ENCODE measurements at regions not wholly inside any gene's neighbourhood (a gene's known extent, or its start where the extent isn't known, plus 50 kb on each side); places are given as distances from the start of the nearest gene placed in this dataset.

DNA sequence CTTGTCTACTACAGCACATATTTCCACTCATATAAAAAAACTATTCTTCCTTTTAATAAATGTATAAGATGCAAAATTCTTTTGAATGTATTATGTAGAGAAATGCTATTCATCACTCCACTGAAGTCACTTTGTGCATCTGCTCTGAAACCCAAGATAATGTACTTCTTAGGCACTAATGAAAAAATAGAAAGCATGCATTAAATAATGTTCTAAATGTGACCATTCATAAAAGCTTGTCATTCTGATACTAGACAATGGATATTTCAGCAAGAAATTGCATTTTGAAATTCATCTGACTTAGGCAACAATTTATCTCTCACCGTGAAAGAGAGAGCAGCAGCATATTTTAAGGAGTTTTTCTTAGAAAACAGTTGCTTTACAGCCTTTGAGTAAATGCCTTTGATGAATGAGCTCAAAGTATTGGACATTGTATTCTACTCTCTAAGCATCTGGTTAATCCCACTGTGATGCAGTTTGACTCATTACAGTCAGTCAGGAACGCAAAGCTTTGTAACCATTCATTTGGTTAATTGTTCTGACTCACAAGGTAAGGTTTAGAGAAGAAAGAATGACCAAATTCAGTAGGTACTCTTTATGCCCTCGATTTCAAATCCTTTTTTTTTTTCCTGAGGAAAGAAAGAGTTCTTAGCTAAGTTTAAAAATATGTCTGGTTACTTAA lies 2233.8 kb upstream of the C9orf72 start:
- no peak overlapping the region for H3K4me3 Mint-ChIP-seq
- no peaks in the 10 kb centered on the region for H3K36me3 Mint-ChIP-seq (ENCODE audit: low read depth)

DNA sequence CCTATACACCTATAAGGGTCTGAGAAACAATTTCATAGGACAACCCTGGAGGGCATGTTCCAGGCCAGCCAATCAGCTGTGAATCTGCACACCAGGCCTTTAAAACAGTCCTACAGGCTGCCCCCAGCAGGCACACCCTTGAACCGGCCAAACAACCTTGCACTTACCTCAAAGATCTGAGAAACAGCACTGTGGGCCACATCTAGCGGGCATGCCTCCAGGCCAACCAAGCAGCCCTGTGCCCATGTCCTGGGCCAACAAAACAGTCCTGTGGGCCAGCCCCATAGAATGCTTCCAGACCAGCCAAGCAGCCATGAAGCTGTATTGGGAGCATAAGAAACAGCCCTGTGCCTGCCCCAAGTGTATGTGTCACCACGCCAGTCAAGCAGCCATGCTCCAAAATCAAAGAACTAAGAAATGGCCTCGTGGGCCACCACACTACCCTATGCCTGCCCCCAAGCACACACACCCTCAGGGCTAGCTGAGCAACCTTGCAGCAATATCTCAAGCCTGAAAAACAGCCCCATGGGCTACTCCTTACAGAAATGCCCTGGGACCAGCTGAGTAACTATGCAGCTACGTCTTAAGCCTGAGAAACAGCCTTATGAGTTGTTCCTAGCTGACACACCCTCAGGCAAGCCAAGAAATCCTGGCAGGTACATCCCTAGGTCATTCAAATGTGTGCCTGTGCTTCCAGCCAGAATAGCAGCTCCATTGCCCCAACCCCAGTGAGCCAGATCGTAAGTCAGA lies 2243.8 kb upstream of the C9orf72 start:
- no peak for DNase-seq
- no peaks in the 10 kb centered on the region for H3K27me3 Mint-ChIP-seq

More for the DNA sequence above, 2233.8 kb upstream of the C9orf72 start:
- H3K9me3 Mint-ChIP-seq, result peaks cover 11% of the 10 kb centered on the region
- no peaks in the 10 kb centered on the region for H3K4me1 Mint-ChIP-seq (ENCODE audit: low read depth)
- no peaks in the 10 kb centered on the region for H3K27me3 Mint-ChIP-seq
- no peak overlapping the region for H3K27ac Mint-ChIP-seq
- no peak for DNase-seq

DNA sequence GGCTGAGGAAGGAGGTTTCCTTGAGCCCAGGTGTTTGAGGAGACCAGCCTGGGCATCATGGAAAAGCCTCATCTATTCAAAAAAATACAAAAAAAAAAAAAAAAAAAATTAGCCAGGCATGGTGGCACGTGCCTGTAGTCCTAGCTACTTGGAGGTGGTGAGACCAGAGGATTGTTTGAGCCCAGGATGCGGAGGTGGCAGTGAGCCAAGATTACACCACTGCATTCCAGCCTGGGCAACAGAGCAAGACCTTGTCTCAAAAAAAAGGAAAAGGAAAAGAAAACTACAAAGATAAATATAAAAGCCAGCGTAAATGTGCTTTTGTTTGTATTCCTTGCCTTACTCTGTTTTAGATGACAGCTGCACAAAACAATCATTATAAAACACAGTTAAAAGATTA lies 2249.2 kb upstream of the C9orf72 start:
- Mint-ChIP-seq H3K4me3 (no peak overlapping the region), H3K27me3 (no peaks in the 10 kb centered on the region), H3K36me3 (ENCODE audit: low read depth) (no peaks in the 10 kb centered on the region), H3K9me3 (peaks cover 29% of the 10 kb centered on the region), H3K27ac (no peak overlapping the region), H3K4me1 (ENCODE audit: low read depth) (no peaks in the 10 kb centered on the region)
- no peak for DNase-seq

More for the DNA sequence above, 2243.8 kb upstream of the C9orf72 start:
- H3K4me1 Mint-ChIP-seq (ENCODE audit: low read depth), result no peaks in the 10 kb centered on the region
- peaks cover 19% of the 10 kb centered on the region for H3K9me3 Mint-ChIP-seq
- no peak overlapping the region for H3K27ac Mint-ChIP-seq
- H3K36me3 Mint-ChIP-seq (ENCODE audit: low read depth), result no peaks in the 10 kb centered on the region
- no peak overlapping the region for H3K4me3 Mint-ChIP-seq

- H3K27me3 Mint-ChIP-seq, result no peaks in the 10 kb centered on the region
Measured at GRCh38 chr9:29826421-29826820, 2253.1 kb upstream of the C9orf72 start.

DNA sequence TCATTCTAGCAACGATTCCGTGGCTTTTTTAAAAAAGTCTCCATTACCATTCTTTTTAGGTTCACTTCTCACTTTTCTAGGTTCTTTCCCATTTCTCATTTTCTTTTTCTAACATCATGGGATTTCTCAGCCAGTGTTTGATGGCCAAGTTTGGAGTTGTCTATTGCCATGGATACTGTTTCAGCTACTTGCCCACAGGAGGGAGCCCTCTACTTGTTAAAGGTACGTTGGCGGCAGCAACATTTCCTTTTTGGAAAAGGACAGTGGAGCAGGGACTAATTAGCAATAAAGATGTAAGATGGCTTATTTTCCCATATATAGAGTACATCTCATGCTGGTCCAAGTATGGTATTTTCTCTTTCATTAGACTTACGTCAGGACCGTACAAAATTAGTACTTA lies 2257.5 kb upstream of the C9orf72 start:
- no peaks in the 10 kb centered on the region for H3K27me3 Mint-ChIP-seq
- H3K4me1 Mint-ChIP-seq (ENCODE audit: low read depth), result no peaks in the 10 kb centered on the region
- peaks cover 7% of the 10 kb centered on the region for H3K9me3 Mint-ChIP-seq
- H3K4me3 Mint-ChIP-seq, result no peak overlapping the region
- no peaks in the 10 kb centered on the region for H3K36me3 Mint-ChIP-seq (ENCODE audit: low read depth)
- H3K27ac Mint-ChIP-seq, result no peak overlapping the region
- DNase-seq, result no peak

More at GRCh38 chr9:29826421-29826820, 2253.1 kb upstream of the C9orf72 start:
- no peaks in the 10 kb centered on the region for H3K4me1 Mint-ChIP-seq (ENCODE audit: low read depth)
- H3K27ac Mint-ChIP-seq, result no peak overlapping the region
- H3K36me3 Mint-ChIP-seq (ENCODE audit: low read depth), result no peaks in the 10 kb centered on the region
- DNase-seq, result no peak
- H3K9me3 Mint-ChIP-seq, result peaks cover 16% of the 10 kb centered on the region
- no peak overlapping the region for H3K4me3 Mint-ChIP-seq

DNA sequence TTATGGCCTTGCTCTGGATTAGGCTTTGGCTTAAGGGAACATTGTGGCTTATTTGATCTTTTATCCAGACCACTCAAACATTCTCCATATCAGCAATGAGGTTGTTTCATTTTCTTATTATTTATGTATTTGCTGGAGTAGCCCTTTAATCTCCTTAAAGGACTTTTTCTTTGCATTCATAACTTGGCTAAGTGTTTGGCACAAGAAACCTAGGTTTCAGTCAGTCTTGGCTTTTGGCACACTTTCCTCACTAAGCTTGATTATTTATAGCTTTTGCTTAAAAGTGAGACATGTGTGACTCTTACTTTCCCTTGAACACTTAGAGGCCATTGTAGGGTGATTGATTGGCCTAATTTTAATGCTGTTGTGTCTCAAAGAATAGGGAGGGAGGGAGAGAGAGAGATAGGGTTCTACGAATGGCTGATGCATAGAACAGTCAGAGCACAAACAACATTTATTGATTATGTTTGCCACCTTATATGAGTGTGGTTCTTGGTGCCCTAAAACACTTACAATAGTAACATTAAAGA lies 2265.3 kb upstream of the C9orf72 start:
- no peaks in the 10 kb centered on the region for H3K9me3 Mint-ChIP-seq
- DNase-seq, result no peak
- H3K27me3 Mint-ChIP-seq, result no peaks in the 10 kb centered on the region
- H3K27ac Mint-ChIP-seq, result no peak overlapping the region
- H3K36me3 Mint-ChIP-seq (ENCODE audit: low read depth), result no peaks in the 10 kb centered on the region
- H3K4me1 Mint-ChIP-seq (ENCODE audit: low read depth), result no peaks in the 10 kb centered on the region
- no peak overlapping the region for H3K4me3 Mint-ChIP-seq

- H3K36me3 Mint-ChIP-seq (ENCODE audit: low read depth), result no peaks in the 10 kb centered on the region
- H3K4me3 Mint-ChIP-seq, result no peak overlapping the region
- H3K9me3 Mint-ChIP-seq, result peaks cover 5% of the 10 kb centered on the region
- no peak overlapping the region for H3K27ac Mint-ChIP-seq
- DNase-seq, result no peak
- no peaks in the 10 kb centered on the region for H3K27me3 Mint-ChIP-seq
- no peaks in the 10 kb centered on the region for H3K4me1 Mint-ChIP-seq (ENCODE audit: low read depth)
Measured at GRCh38 chr9:29844251-29844650, 2271.0 kb upstream of the C9orf72 start.

DNA sequence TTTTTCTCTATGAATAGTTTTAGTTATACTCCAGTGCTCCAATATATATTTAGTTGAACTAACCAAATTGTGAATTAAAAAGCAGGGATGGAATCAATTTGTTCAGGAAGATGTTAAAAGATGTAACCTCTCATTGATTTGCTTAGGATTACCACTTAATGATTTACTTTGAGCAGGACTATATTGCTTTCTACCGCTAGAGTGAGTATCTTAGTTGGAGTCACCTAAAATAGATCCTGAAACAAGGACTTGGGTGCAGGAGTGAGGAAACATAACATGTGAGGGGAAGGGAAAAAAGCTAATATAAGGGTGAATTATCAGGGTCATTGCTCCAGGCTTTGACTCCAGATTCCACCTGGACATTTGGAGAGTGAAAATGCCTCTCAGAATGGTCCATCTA lies 2277.4 kb upstream of the C9orf72 start:
- Mint-ChIP-seq H3K36me3 (ENCODE audit: low read depth) (no peaks in the 10 kb centered on the region), H3K4me3 (no peak overlapping the region), H3K9me3 (peaks cover 3% of the 10 kb centered on the region), H3K4me1 (ENCODE audit: low read depth) (no peaks in the 10 kb centered on the region), H3K27me3 (no peaks in the 10 kb centered on the region), H3K27ac (no peak overlapping the region)
- DNase-seq, result no peak

GRCh38 chr9:29861803-29862202 lies 2288.5 kb upstream of the C9orf72 start:
- no peak for DNase-seq
- peaks cover 2% of the 10 kb centered on the region for H3K9me3 Mint-ChIP-seq
- no peak overlapping the region for H3K27ac Mint-ChIP-seq
- H3K4me3 Mint-ChIP-seq, result no peak overlapping the region
- H3K36me3 Mint-ChIP-seq (ENCODE audit: low read depth), result no peaks in the 10 kb centered on the region
- no peaks in the 10 kb centered on the region for H3K4me1 Mint-ChIP-seq (ENCODE audit: low read depth)
- H3K27me3 Mint-ChIP-seq, result no peaks in the 10 kb centered on the region

GRCh38 chr9:29865764-29866313 lies 2292.6 kb upstream of the C9orf72 start:
- DNase-seq, result no peak
- H3K4me1 Mint-ChIP-seq (ENCODE audit: low read depth), result no peaks in the 10 kb centered on the region
- H3K4me3 Mint-ChIP-seq, result no peak overlapping the region
- no peaks in the 10 kb centered on the region for H3K36me3 Mint-ChIP-seq (ENCODE audit: low read depth)
- peaks cover 4% of the 10 kb centered on the region for H3K9me3 Mint-ChIP-seq
- H3K27me3 Mint-ChIP-seq, result no peaks in the 10 kb centered on the region
- H3K27ac Mint-ChIP-seq, result no peak overlapping the region

DNA sequence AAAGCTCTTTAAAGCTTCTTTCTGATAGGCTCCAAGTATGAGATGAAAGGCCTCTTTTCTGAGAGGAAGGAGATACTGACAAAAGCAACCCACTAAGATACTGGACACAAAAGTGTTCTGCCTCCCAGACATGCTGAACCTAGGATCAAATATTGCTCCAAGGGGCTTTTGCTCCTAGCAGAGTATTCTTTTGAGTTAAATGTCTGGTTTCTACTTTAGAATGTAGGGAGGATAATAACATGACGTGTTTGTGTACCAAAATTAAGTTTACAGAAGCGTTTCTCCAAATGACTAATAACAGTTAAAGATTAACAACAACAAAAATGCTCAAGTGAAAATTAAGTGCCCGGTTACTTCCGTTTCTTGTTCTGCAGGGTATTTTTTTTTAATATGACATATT lies 2293.3 kb upstream of the C9orf72 start:
- Mint-ChIP-seq H3K27ac (no peak overlapping the region), H3K4me3 (no peak overlapping the region), H3K9me3 (peaks cover 4% of the 10 kb centered on the region), H3K36me3 (ENCODE audit: low read depth) (no peaks in the 10 kb centered on the region), H3K4me1 (ENCODE audit: low read depth) (no peaks in the 10 kb centered on the region), H3K27me3 (no peaks in the 10 kb centered on the region)
- DNase-seq, result no peak

DNA sequence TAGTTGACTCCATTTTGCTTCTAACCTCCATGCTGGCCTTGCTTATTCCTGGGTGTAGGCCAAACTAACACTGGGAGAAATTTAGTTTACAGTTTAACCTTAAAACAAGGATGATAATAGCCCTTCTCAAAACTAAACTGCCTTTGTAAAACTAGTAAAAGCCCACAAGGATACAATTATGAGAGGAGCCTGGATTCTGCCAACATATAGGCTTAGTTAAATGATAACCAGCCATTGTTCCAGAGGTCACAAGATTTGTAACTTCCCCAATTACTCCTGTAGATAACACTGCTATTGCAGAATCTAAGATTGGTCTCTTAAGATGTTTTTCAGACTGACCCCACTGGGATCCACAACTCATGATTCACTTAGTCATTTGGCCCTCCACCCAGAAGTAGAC lies 2300.3 kb upstream of the C9orf72 start:
- DNase-seq, result no peak
- no peaks in the 10 kb centered on the region for H3K4me1 Mint-ChIP-seq (ENCODE audit: low read depth)
- no peaks in the 10 kb centered on the region for H3K36me3 Mint-ChIP-seq (ENCODE audit: low read depth)
- peaks cover 2% of the 10 kb centered on the region for H3K9me3 Mint-ChIP-seq
- no peak overlapping the region for H3K4me3 Mint-ChIP-seq
- no peak overlapping the region for H3K27ac Mint-ChIP-seq
- H3K27me3 Mint-ChIP-seq, result no peaks in the 10 kb centered on the region

GRCh38 chr9:29875547-29875946 lies 2302.3 kb upstream of the C9orf72 start:
- no peak for DNase-seq
- no peak overlapping the region for H3K4me3 Mint-ChIP-seq
- H3K9me3 Mint-ChIP-seq, result no peaks in the 10 kb centered on the region
- no peaks in the 10 kb centered on the region for H3K36me3 Mint-ChIP-seq (ENCODE audit: low read depth)
- no peak overlapping the region for H3K27ac Mint-ChIP-seq
- no peaks in the 10 kb centered on the region for H3K27me3 Mint-ChIP-seq
- H3K4me1 Mint-ChIP-seq (ENCODE audit: low read depth), result no peaks in the 10 kb centered on the region

DNA sequence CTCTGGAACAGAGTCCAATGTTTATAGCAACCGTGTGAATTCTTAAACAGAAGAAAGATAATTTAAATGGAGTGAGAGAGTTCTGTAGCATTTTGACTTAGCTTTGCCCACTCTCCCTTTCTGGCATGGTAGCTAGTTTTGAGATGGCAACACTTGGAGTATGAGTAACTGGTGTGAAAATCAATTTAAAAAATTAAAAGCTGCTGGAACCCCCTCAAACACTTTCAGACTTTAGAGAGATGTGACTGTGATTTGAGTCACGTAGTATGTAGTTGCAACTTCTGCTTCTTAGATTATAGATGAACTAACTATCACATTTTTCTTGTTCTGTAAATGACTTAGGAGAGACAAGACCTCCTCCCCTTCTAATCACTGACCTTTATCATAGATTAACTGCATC lies 2309.5 kb upstream of the C9orf72 start:
- no peaks in the 10 kb centered on the region for H3K36me3 Mint-ChIP-seq (ENCODE audit: low read depth)
- no peak overlapping the region for H3K4me3 Mint-ChIP-seq
- no peak overlapping the region for H3K27ac Mint-ChIP-seq
- no peaks in the 10 kb centered on the region for H3K4me1 Mint-ChIP-seq (ENCODE audit: low read depth)
- H3K27me3 Mint-ChIP-seq, result no peaks in the 10 kb centered on the region
- peaks cover 3% of the 10 kb centered on the region for H3K9me3 Mint-ChIP-seq
- DNase-seq, result no peak

- Mint-ChIP-seq H3K27ac (no peak overlapping the region), H3K9me3 (peaks cover 2% of the 10 kb centered on the region), H3K4me1 (ENCODE audit: low read depth) (no peaks in the 10 kb centered on the region), H3K27me3 (no peaks in the 10 kb centered on the region), H3K36me3 (ENCODE audit: low read depth) (no peaks in the 10 kb centered on the region), H3K4me3 (no peak overlapping the region)
- DNase-seq, result no peak
Measured at GRCh38 chr9:29906065-29906464, 2332.8 kb upstream of the C9orf72 start.

All from activated T-cell treated with anti-CD3 and anti-CD28 coated beads, Interleukin-2, amount 50 U/mL, for 24 hours (primary cell).